ENCODE measurements at regions not wholly inside any gene's neighbourhood (a gene's known extent, or its start where the extent isn't known, plus 50 kb on each side); places are given as distances from the start of the nearest gene placed in this dataset.

DNA sequence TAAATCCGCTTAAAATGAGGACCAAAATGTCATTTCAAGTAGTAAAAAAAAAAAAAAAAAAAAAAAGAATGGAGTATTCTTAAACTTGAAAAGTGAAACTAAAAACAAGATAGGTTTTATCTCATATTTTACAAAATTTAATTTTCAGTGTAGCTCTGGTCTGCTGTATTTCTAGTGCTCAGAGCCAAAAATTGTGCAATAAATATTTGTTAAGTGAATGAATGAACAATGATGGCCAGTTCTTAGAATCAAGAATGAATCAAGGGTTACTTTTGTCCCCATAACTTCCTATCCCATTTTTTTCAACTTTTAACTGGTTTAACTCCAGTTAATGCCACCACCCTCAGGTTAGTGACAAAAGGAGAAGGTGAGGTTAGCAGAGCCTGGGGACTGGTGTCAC lies 214.4 kb downstream of the ABHD5 start:
- TF ChIP-seq CTCF (IDR thresholded peaks at IDR 0.05) (no peak), POLR2AphosphoS5 (IDR thresholded peaks at IDR 0.05) (no peak), POLR2A (IDR thresholded peaks at IDR 0.05) (no peak), EP300 (IDR thresholded peaks at IDR 0.05) (no peak)

DNA sequence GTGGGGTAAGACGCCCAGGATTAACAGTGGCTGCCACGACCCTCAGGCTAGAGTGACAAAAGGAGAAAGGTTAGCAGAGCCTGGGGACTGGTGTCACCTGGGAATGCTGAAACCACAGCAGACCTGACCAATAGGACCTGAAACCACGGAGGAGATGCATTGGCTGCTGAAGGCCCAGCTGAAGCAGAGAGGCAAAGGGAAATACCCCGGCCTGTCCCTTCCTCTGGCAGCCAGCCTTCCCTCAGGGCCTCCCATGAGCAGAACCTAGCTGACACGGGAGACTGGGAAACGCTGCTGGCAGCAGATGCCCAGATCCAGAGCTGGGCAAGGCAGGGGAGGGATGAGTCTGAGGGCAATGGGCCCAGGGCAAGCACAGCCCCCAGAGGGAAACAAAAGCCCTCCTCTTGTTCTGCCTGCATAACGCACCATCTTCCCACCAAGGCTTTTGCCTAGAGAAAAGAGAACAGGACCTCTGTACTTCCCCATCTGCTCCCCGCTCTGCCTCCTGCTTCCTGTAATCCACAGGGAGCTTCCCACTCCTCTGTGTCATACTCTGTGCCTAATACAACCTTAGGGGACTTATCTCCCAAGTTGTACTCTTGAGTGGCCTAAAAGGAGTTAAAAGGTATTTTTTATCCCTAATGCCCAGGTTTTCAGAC lies 216.2 kb downstream of the ABHD5 start:
- no peak for TF ChIP-seq CTCF (IDR thresholded peaks at IDR 0.05)
- no peak for TF ChIP-seq POLR2AphosphoS5 (IDR thresholded peaks at IDR 0.05)
- no peak for TF ChIP-seq EP300 (IDR thresholded peaks at IDR 0.05)
- TF ChIP-seq POLR2A (IDR thresholded peaks at IDR 0.05): no peak
- no peaks in the 10 kb centered on the region for H3K4me1 ChIP-seq
- no peak for ATAC-seq
- no peaks in the 10 kb centered on the region for H3K9me3 ChIP-seq
- WGBS, 2 donors (ENCODE audit: low coverage in 1 of 2): 91% methylated on average over 3 of the region's 8 CpGs; no CpG with 5 or more reads in 1 of the 2 donors
- H3K36me3 ChIP-seq: no peaks in the 10 kb centered on the region
- H3K27ac ChIP-seq: no peak overlapping the region
- no peaks in the 10 kb centered on the region for H3K27me3 ChIP-seq
- no peak overlapping the region for H3K4me3 ChIP-seq

More for the DNA sequence above, 214.4 kb downstream of the ABHD5 start:
- peaks cover 0 to 4% (median 0%) of the 10 kb centered on the region in 3 donors for H3K9me3 ChIP-seq
- H3K27me3 ChIP-seq: no peaks in the 10 kb centered on the region
- H3K4me1 ChIP-seq: no peaks in the 10 kb centered on the region
- H3K4me3 ChIP-seq: no peak overlapping the region
- no peak overlapping the region for H3K27ac ChIP-seq
- 75 to 100% methylated on average over 1 of the region's 1 CpG for WGBS, 2 donors (ENCODE audit: low coverage in 1 of 2)
- ATAC-seq: no peak
- no peaks in the 10 kb centered on the region for H3K36me3 ChIP-seq

GRCh38 chr3:43907508-43907858 lies 216.7 kb downstream of the ABHD5 start:
- ATAC-seq: no peak
- TF ChIP-seq EP300 (IDR thresholded peaks at IDR 0.05) (no peak), POLR2AphosphoS5 (IDR thresholded peaks at IDR 0.05) (no peak), CTCF (IDR thresholded peaks at IDR 0.05) (no peak), POLR2A (IDR thresholded peaks at IDR 0.05) (no peak)
- H3K9me3 ChIP-seq: no peaks in the 10 kb centered on the region
- H3K4me3 ChIP-seq: no peak overlapping the region
- H3K4me1 ChIP-seq: no peaks in the 10 kb centered on the region
- no peak overlapping the region for H3K27ac ChIP-seq
- WGBS, 2 donors (ENCODE audit: low coverage in 1 of 2): 36 to 38% methylated on average over 1 of the region's 1 CpG
- H3K36me3 ChIP-seq: no peaks in the 10 kb centered on the region
- no peaks in the 10 kb centered on the region for H3K27me3 ChIP-seq

GRCh38 chr3:43908456-43908855 lies 217.7 kb downstream of the ABHD5 start:
- Histone ChIP-seq H3K27me3 (no peaks in the 10 kb centered on the region), H3K36me3 (no peaks in the 10 kb centered on the region), H3K9me3 (no peaks in the 10 kb centered on the region), H3K27ac (no peak overlapping the region), H3K4me1 (no peaks in the 10 kb centered on the region), H3K4me3 (no peak overlapping the region)
- WGBS, 2 donors (ENCODE audit: low coverage in 1 of 2): 100% methylated on average over 1 of the region's 5 CpGs; no CpG with 5 or more reads in 1 of the 2 donors
- no peak for ATAC-seq
- no peak for TF ChIP-seq EP300 (IDR thresholded peaks at IDR 0.05)
- no peak for TF ChIP-seq POLR2A (IDR thresholded peaks at IDR 0.05)
- no peak for TF ChIP-seq POLR2AphosphoS5 (IDR thresholded peaks at IDR 0.05)
- no peak for TF ChIP-seq CTCF (IDR thresholded peaks at IDR 0.05)

GRCh38 chr3:43909149-43909548 lies 218.4 kb downstream of the ABHD5 start:
- Histone ChIP-seq H3K36me3 (no peaks in the 10 kb centered on the region), H3K27ac (no peak overlapping the region), H3K4me3 (no peak overlapping the region), H3K27me3 (no peaks in the 10 kb centered on the region), H3K9me3 (no peaks in the 10 kb centered on the region), H3K4me1 (no peaks in the 10 kb centered on the region)
- WGBS, 2 donors (ENCODE audit: low coverage in 1 of 2): 73 to 100% methylated on average over 1 to 2 of the region's 3 CpGs
- TF ChIP-seq POLR2AphosphoS5 (IDR thresholded peaks at IDR 0.05) (no peak), CTCF (IDR thresholded peaks at IDR 0.05) (no peak)
- no peak for ATAC-seq

All from gastroesophageal sphincter (tissue), 4 donors.